Nephron (organoid): ENCODE measurements at regions not wholly inside any gene's neighbourhood (a gene's known extent, or its start where the extent isn't known, plus 50 kb on each side); places are given as distances from the start of the nearest gene placed in this dataset.

Source experiments
- H3K27ac Mint-ChIP-seq, 3 experiments: 2 replicates each; pipeline ENCODE4 v1.8.0; 2020; ENCODE audit warnings: mixed read lengths in 3 of 3, mild to moderate bottlenecking in 2 of 3, moderate library complexity in 1 of 3
- H3K27me3 Mint-ChIP-seq: 2 replicates; pipeline ENCODE4 v1.8.0; 2021; ENCODE audit warnings: low read depth, mild to moderate bottlenecking, moderate library complexity, mixed read lengths
- H3K36me3 Mint-ChIP-seq: 2 replicates; pipeline ENCODE4 v1.8.0; 2020; ENCODE audit warnings: low read depth, mixed read lengths
- H3K4me1 Mint-ChIP-seq: 2 replicates; pipeline ENCODE4 v1.8.0; 2020; ENCODE audit warnings: mixed read lengths
- H3K4me3 Mint-ChIP-seq, 3 experiments: 2 replicates each; pipeline ENCODE4 v1.8.0; 2020; ENCODE audit warnings: mild to moderate bottlenecking in 3 of 3, mixed read lengths in 3 of 3, moderate library complexity in 2 of 3
- H3K9me3 Mint-ChIP-seq: 2 replicates; pipeline ENCODE4 v1.8.0; 2020; ENCODE audit warnings: mixed read lengths
- CTCF ChIP-seq, 3 experiments: fragments of 200-600 bp; sonication (generic); IDR thresholded peaks; one replicate each; pipeline ENCODE4 v1.5.0; 2021; ENCODE audit warnings: antibody characterized with exemption in 3 of 3; ENCODE audit not compliant: unreplicated experiment in 3 of 3

- TF ChIP-seq CTCF (IDR thresholded peaks at IDR 0.05; ENCODE audit: unreplicated experiment in 3 of 3), result no peak
- peaks cover 11% of the 10 kb centered on the region for H3K9me3 Mint-ChIP-seq
- H3K4me1 Mint-ChIP-seq, result no peaks in the 10 kb centered on the region
- H3K4me3 Mint-ChIP-seq, result no peak overlapping the region
- no peak overlapping the region for H3K27ac Mint-ChIP-seq
- no peaks in the 10 kb centered on the region for H3K36me3 Mint-ChIP-seq
- no peaks in the 10 kb centered on the region for H3K27me3 Mint-ChIP-seq
Observed at GRCh38 chr3:176926688-176927087, 270.6 kb downstream of the TBL1XR1 start.

- Mint-ChIP-seq H3K9me3 (peaks cover 11% of the 10 kb centered on the region), H3K4me3 (no peak overlapping the region), H3K27ac (no peak overlapping the region), H3K27me3 (no peaks in the 10 kb centered on the region), H3K36me3 (no peaks in the 10 kb centered on the region), H3K4me1 (no peaks in the 10 kb centered on the region)
- no peak for TF ChIP-seq CTCF (IDR thresholded peaks at IDR 0.05; ENCODE audit: unreplicated experiment in 3 of 3)
Observed at GRCh38 chr3:176926034-176926433, 271.2 kb downstream of the TBL1XR1 start.

GRCh38 chr3:176920766-176921160 is 276.5 kb downstream of the TBL1XR1 start:
- peak overlapping the region in 1 of 3 experiments; percentile 10 for H3K4me3 Mint-ChIP-seq
- peak overlapping the region; percentile 82 to 98 (median 97) for H3K27ac Mint-ChIP-seq
- H3K36me3 Mint-ChIP-seq, result no peaks in the 10 kb centered on the region
- no peaks in the 10 kb centered on the region for H3K27me3 Mint-ChIP-seq
- TF ChIP-seq CTCF (IDR thresholded peaks at IDR 0.05; ENCODE audit: unreplicated experiment in 3 of 3), result no peak
- H3K9me3 Mint-ChIP-seq, result no peaks in the 10 kb centered on the region
- H3K4me1 Mint-ChIP-seq, result peaks cover 13% of the 10 kb centered on the region

GRCh38 chr3:176919836-176920765 is 277.2 kb downstream of the TBL1XR1 start:
- H3K9me3 Mint-ChIP-seq, result no peaks in the 10 kb centered on the region
- no peaks in the 10 kb centered on the region for H3K27me3 Mint-ChIP-seq
- H3K36me3 Mint-ChIP-seq, result no peaks in the 10 kb centered on the region
- H3K4me3 Mint-ChIP-seq, result no peak overlapping the region
- no peak for TF ChIP-seq CTCF (IDR thresholded peaks at IDR 0.05; ENCODE audit: unreplicated experiment in 3 of 3)
- H3K27ac Mint-ChIP-seq, result peak overlapping the region; percentile 82 to 98 (median 97)
- peaks cover 13% of the 10 kb centered on the region for H3K4me1 Mint-ChIP-seq

GRCh38 chr3:176916777-176917176 is 280.5 kb downstream of the TBL1XR1 start:
- Mint-ChIP-seq H3K27me3 (no peaks in the 10 kb centered on the region), H3K27ac (peak overlapping the region; percentile 37 to 85 (median 53)), H3K36me3 (no peaks in the 10 kb centered on the region), H3K9me3 (no peaks in the 10 kb centered on the region), H3K4me1 (peaks cover 13% of the 10 kb centered on the region), H3K4me3 (no peak overlapping the region)
- TF ChIP-seq CTCF (IDR thresholded peaks at IDR 0.05; ENCODE audit: unreplicated experiment in 3 of 3), result no peak

GRCh38 chr3:176914764-176915163 is 282.5 kb downstream of the TBL1XR1 start:
- no peak overlapping the region for H3K27ac Mint-ChIP-seq
- no peaks in the 10 kb centered on the region for H3K27me3 Mint-ChIP-seq
- H3K4me3 Mint-ChIP-seq, result no peak overlapping the region
- TF ChIP-seq CTCF (IDR thresholded peaks at IDR 0.05; ENCODE audit: unreplicated experiment in 3 of 3), result no peak
- no peaks in the 10 kb centered on the region for H3K9me3 Mint-ChIP-seq
- H3K36me3 Mint-ChIP-seq, result no peaks in the 10 kb centered on the region
- H3K4me1 Mint-ChIP-seq, result peaks cover 4% of the 10 kb centered on the region
